Panc1 (cell line): ENCODE measurements at regions not wholly inside any gene's neighbourhood (a gene's known extent, or its start where the extent isn't known, plus 50 kb on each side); places are given as distances from the start of the nearest gene placed in this dataset.

Source experiments
- ATAC-seq: fragments of 200-7000 bp; cut with Tn5 transposase; 2 replicates; pipeline ENCODE4 v1.9.1; 2020; ENCODE audit warnings: mild to moderate bottlenecking, moderate library complexity
- BruUV-seq: library from RNA; stranded (reverse); fragments of 400-500 nt; replicated peaks from 2 replicates; lab custom pipeline; 2021; lab: Mats Ljungman, UMichigan
- CTCF ChIA-PET: fragments of 300-600 bp; sonication (Branson Sonifier 250); formaldehyde crosslinking; loops from one replicate; lab custom pipeline; 2022; ENCODE audit warnings: antibody characterized with exemption; lab: Charles Lee
- POLR2A ChIA-PET: fragments of 300-600 bp; sonication (Branson Sonifier 250); formaldehyde crosslinking; loops from one replicate; lab custom pipeline; 2022; ENCODE audit warnings: antibody characterized with exemption; lab: Charles Lee
- DNase-seq: peaks from one replicate; pipeline ENCODE4 v3.0.0-alpha.2; 2010; ENCODE audit warnings: low read depth, low spot score
- H3K27ac ChIP-seq: 2 replicates; pipeline ENCODE4 v1.5.1; 2011; ENCODE audit warnings: mild to moderate bottlenecking, low read length, inconsistent platforms
- H3K27me3 ChIP-seq: fragments of 200-500 bp; sonication (Bioruptor generic); 2 replicates; pipeline ENCODE4 v1.6.0; 2014; ENCODE audit warnings: low read length, inconsistent platforms; ENCODE audit not compliant: control insufficient read depth, insufficient read depth
- H3K36me3 ChIP-seq: fragments of 200-500 bp; sonication (Bioruptor generic); 2 replicates; pipeline ENCODE4 v1.5.1; 2014; ENCODE audit warnings: inconsistent platforms, mild to moderate bottlenecking, low read length, moderate library complexity; ENCODE audit not compliant: control insufficient read depth, insufficient read depth
- H3K4me1 ChIP-seq: 2 replicates; pipeline ENCODE4 v1.5.1; 2011; ENCODE audit warnings: inconsistent platforms, mild to moderate bottlenecking, low read length, moderate library complexity; ENCODE audit not compliant: control insufficient read depth, insufficient read depth
- H3K4me3 ChIP-seq, 2 experiments: 2 replicates each; pipeline ENCODE4 v1.5.1; 2011 to 2012; ENCODE audit warnings: low read depth in 2 of 2, low read length in 2 of 2, mild to moderate bottlenecking in 2 of 2, inconsistent platforms in 1 of 2, moderate library complexity in 1 of 2
- H3K9me3 ChIP-seq: fragments of 200-500 bp; sonication (Bioruptor generic); 2 replicates; pipeline ENCODE4 v1.5.1; 2014; ENCODE audit warnings: low read depth, mild to moderate bottlenecking, inconsistent platforms, low read length, moderate library complexity; ENCODE audit not compliant: control insufficient read depth, insufficient read depth
- CTCF ChIP-seq: fragments of 450-650 bp; IDR thresholded peaks from 2 replicates; pipeline ENCODE4 v1.5.1; 2017; ENCODE audit warnings: mild to moderate bottlenecking
- POLR2AphosphoS5 ChIP-seq: IDR thresholded peaks from 2 replicates; pipeline ENCODE4 v1.6.1; 2012; ENCODE audit warnings: mild to moderate bottlenecking, low read depth, low read length, moderate library complexity
- REST ChIP-seq, 2 experiments: IDR thresholded peaks; 2 replicates each; pipeline ENCODE4 v1.6.1; 2011 to 2012; ENCODE audit warnings: low read depth in 2 of 2, control low read depth in 1 of 2, low read length in 1 of 2, mild to moderate bottlenecking in 1 of 2, moderate library complexity in 1 of 2; ENCODE audit not compliant: insufficient read depth in 1 of 2
- SIN3A ChIP-seq: IDR thresholded peaks from 2 replicates; pipeline ENCODE4 v1.6.1; 2012; ENCODE audit warnings: low read depth, mild to moderate bottlenecking, low read length, moderate library complexity, borderline replicate concordance; ENCODE audit not compliant: insufficient read depth
- TCF7L2 ChIP-seq: IDR thresholded peaks from 2 replicates; pipeline ENCODE4 v1.6.1; 2011; ENCODE audit warnings: mild to moderate bottlenecking, low read depth, low read length, inconsistent platforms
- in situ Hi-C: cut with HindIII; loops from 2 replicates; pipeline ENCODE4 v1.10.0; 2016; ENCODE audit warnings: low sequenced_read_pairs, low pct_unique_long_range_greater_than_20kb
- intact Hi-C: fragments of 100-400 bp; cut with micrococcal nuclease; formaldehyde crosslinking; loops from one replicate; pipeline ENCODE4 v1.10.0; 2022; ENCODE audit not compliant: unreplicated experiment

- ChIA-PET POLR2A (no interaction called here), CTCF (no interaction called here)
- H3K36me3 ChIP-seq, result no peaks in the 10 kb centered on the region
- intact Hi-C loops (no loop called here), in situ Hi-C loops (no loop called here)
- ATAC-seq (no peak), DNase-seq (no peak)
- no peaks in the 10 kb centered on the region for H3K9me3 ChIP-seq
- H3K27ac ChIP-seq, result no peak overlapping the region
- BruUV-seq, result no TSS peak
- H3K27me3 ChIP-seq, result no peaks in the 10 kb centered on the region
- H3K4me1 ChIP-seq, result no peaks in the 10 kb centered on the region
- no peak overlapping the region for H3K4me3 ChIP-seq
- TF ChIP-seq SIN3A (no peak), REST (IDR thresholded peaks at IDR 0.05; ENCODE audit: insufficient read depth in 1 of 2, low read depth in 2 of 2, low read length in 1 of 2) (no peak), TCF7L2 (no peak), POLR2AphosphoS5 (no peak), CTCF (no peak)
These were observed 1035.3 kb upstream of the GBE1 start for GRCh38 chr3:82796765-82797164.

GRCh38 chr3:82791241-82791640, 1029.8 kb upstream of the GBE1 start:
- Histone ChIP-seq H3K4me1 (no peaks in the 10 kb centered on the region), H3K9me3 (no peaks in the 10 kb centered on the region), H3K36me3 (no peaks in the 10 kb centered on the region), H3K27me3 (no peaks in the 10 kb centered on the region), H3K27ac (no peak overlapping the region), H3K4me3 (no peak overlapping the region)
- ChIA-PET POLR2A (no interaction called here), CTCF (no interaction called here)
- DNase-seq (no peak), ATAC-seq (no peak)
- no peak for TF ChIP-seq POLR2AphosphoS5
- no peak for TF ChIP-seq REST (IDR thresholded peaks at IDR 0.05; ENCODE audit: insufficient read depth in 1 of 2, low read depth in 2 of 2, low read length in 1 of 2)
- no peak for TF ChIP-seq SIN3A
- no peak for TF ChIP-seq TCF7L2
- no TSS peak for BruUV-seq
- in situ Hi-C loops, result no loop called here
- intact Hi-C loops, result no loop called here
